Tibial nerve (tissue), 4 donors: ENCODE measurements at regions not wholly inside any gene's neighbourhood (a gene's known extent, or its start where the extent isn't known, plus 50 kb on each side); places are given as distances from the start of the nearest gene placed in this dataset.

Source experiments
- CTCF ChIP-seq, 5 experiments: fragments of 200-600 bp in 3 of 5; fragments of 450-650 bp in 2 of 5; sonication (generic) in 3 of 5; IDR thresholded peaks; one replicate each; pipeline ENCODE4 v1.5.1; 2016 to 2019; ENCODE audit warnings: antibody characterized with exemption in 5 of 5, mild to moderate bottlenecking in 3 of 5, moderate library complexity in 2 of 5
- EP300 ChIP-seq, 2 donors: sonication (generic); formaldehyde crosslinking; IDR thresholded peaks; one replicate each; pipeline ENCODE4 v1.6.1; 2017; ENCODE audit warnings: antibody characterized with exemption in 2 of 2, mild to moderate bottlenecking in 1 of 2
- POLR2A ChIP-seq, 2 donors: fragments of 450-650 bp; IDR thresholded peaks; one replicate each; pipeline ENCODE4 v1.6.1; 2017; ENCODE audit warnings: antibody characterized with exemption in 2 of 2, mild to moderate bottlenecking in 2 of 2, moderate library complexity in 2 of 2

DNA sequence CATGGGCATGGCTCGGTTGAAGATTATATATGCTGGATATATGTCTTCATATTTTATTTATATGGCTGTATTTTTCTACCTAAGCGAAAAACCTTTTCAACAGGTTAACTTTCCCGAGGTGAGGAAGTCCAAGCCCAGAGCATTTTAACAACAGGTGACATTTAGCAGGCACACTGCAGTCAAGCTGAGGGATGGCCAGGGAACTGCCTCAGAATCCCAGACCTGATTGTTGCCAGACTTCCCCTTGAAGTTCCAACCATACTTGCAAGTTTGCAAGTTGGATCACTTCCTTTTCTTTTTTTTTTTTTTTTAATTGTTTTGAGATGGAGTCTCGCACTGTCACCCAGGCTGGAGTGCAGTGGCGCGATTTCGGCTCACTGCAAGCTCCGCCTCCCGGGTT, 166.0 kb upstream of the FRMD6 start:
- TF ChIP-seq CTCF (IDR thresholded peaks at IDR 0.05), result no peak
- no peak for TF ChIP-seq EP300 (IDR thresholded peaks at IDR 0.05)
- no peak for TF ChIP-seq POLR2A (IDR thresholded peaks at IDR 0.05)
